ENCODE measurements at regions not wholly inside any gene's neighbourhood (a gene's known extent, or its start where the extent isn't known, plus 50 kb on each side); places are given as distances from the start of the nearest gene placed in this dataset.

DNA sequence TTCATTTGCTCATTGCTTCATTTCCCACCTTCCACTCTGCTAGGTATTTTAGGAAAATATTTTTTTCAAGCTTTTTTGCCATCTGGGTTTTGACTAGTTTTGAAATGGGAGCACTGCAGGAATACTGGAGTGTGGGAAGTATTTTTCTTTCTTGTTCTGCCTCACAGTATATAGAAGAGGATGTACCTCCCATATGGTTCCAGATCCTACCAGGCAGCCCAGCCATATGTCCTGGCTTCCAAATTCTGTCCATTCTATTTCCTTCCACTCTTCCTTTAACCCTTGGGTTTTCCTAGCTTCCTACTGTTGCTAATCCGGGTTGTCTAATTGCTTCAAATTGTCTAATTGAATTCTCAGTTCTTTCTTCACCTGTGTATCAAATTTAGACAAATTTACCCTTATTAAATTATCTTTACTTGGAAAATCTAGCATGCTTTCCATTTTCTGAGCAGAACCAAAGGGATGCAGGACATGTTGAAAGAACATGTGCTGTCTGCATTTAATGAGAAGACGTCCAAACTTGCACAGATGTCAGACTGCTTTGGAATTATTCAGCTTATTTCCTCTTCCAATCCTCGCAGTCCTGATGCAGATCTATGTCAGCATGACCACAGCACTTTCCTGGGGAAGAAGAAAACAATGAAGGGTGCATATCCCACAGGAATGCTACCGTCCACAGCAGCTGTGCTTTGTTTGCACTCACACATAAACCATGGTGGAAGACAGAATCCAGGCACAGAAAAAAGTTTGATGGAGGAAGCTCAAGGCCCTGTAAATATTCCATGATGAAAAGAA, 1273.9 kb upstream of the MAP3K7 start:
- WGBS, 3 donors = 22 to 26% (median 22%) methylated on average over 4 of the region's 4 CpGs
- Histone ChIP-seq H3K36me3 (ENCODE audit: insufficient read depth in 1 of 2, low read depth in 1 of 2) (no peaks in the 10 kb centered on the region), H3K27ac (no peak overlapping the region), H3K27me3 (ENCODE audit: insufficient read depth in 3 of 3, low read length in 2 of 3) (no peaks in the 10 kb centered on the region), H3K9me3 (no peaks in the 10 kb centered on the region), H3K4me1 (no peaks in the 10 kb centered on the region), H3K4me3 (no peak overlapping the region)
- ATAC-seq = no peak
- no peak for DNase-seq
- no peak for TF ChIP-seq CTCF (IDR thresholded peaks at IDR 0.05)
- intact Hi-C loops (cut with DNase I) = no loop called here

GRCh38 chr6:91852252-91852651, 1265.4 kb upstream of the MAP3K7 start:
- 50 to 64% (median 58%) methylated on average over 1 of the region's 1 CpG for WGBS, 3 donors
- Histone ChIP-seq H3K4me1 (no peaks in the 10 kb centered on the region), H3K9me3 (no peaks in the 10 kb centered on the region), H3K36me3 (ENCODE audit: insufficient read depth in 1 of 2, low read depth in 1 of 2) (no peaks in the 10 kb centered on the region), H3K27ac (no peak overlapping the region), H3K27me3 (ENCODE audit: insufficient read depth in 3 of 3, low read length in 2 of 3) (no peaks in the 10 kb centered on the region), H3K4me3 (no peak overlapping the region)
- no peak for TF ChIP-seq CTCF (IDR thresholded peaks at IDR 0.05)
- ATAC-seq (no peak), DNase-seq (no peak)
- intact Hi-C loops (cut with DNase I) = no loop called here

DNA sequence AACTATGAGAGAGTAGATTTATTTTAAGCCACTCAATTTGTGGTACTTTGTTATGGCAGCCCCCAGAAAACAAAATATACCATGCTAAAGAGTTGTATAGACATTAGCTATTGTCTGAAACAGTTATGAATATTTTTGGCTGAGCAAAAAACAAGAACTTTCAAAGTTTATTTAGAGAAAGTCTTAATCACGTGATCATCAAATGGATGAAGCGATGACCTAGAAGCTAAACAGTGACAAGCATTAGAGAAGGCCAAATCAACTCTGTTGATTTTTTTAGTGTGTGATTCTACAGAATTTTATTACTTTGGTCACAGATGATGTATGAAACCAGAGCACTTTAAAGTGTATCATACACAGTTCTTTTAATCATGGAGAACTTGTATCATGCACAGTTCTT, 1247.9 kb upstream of the MAP3K7 start:
- intact Hi-C loops (cut with DNase I) = no loop called here
- DNase-seq (no peak), ATAC-seq (no peak)
- no peak for TF ChIP-seq CTCF (IDR thresholded peaks at IDR 0.05)
- Histone ChIP-seq H3K36me3 (ENCODE audit: insufficient read depth in 1 of 2, low read depth in 1 of 2) (no peaks in the 10 kb centered on the region), H3K4me3 (no peak overlapping the region), H3K9me3 (no peaks in the 10 kb centered on the region), H3K27me3 (ENCODE audit: insufficient read depth in 3 of 3, low read length in 2 of 3) (no peaks in the 10 kb centered on the region), H3K27ac (no peak overlapping the region), H3K4me1 (no peaks in the 10 kb centered on the region)
- WGBS, 3 donors = 96 to 100% (median 96%) methylated on average over 2 of the region's 2 CpGs

- ATAC-seq (no peak), DNase-seq (no peak)
- Histone ChIP-seq H3K36me3 (ENCODE audit: insufficient read depth in 1 of 2, low read depth in 1 of 2) (no peaks in the 10 kb centered on the region), H3K4me3 (no peak overlapping the region), H3K4me1 (no peaks in the 10 kb centered on the region), H3K27me3 (ENCODE audit: insufficient read depth in 3 of 3, low read length in 2 of 3) (no peaks in the 10 kb centered on the region), H3K27ac (no peak overlapping the region), H3K9me3 (no peaks in the 10 kb centered on the region)
- intact Hi-C loops (cut with DNase I) = no loop called here
- no peak for TF ChIP-seq CTCF (IDR thresholded peaks at IDR 0.05)
- 92 to 94% (median 93%) methylated on average over 2 of the region's 2 CpGs for WGBS, 3 donors
These were observed 1240.3 kb upstream of the MAP3K7 start for GRCh38 chr6:91827151-91827550.

GRCh38 chr6:91826128-91826527, 1239.3 kb upstream of the MAP3K7 start:
- no peaks in the 10 kb centered on the region for H3K27me3 ChIP-seq (ENCODE audit: insufficient read depth in 3 of 3, low read length in 2 of 3)
- H3K36me3 ChIP-seq (ENCODE audit: insufficient read depth in 1 of 2, low read depth in 1 of 2) = no peaks in the 10 kb centered on the region
- no peak for TF ChIP-seq CTCF (IDR thresholded peaks at IDR 0.05)
- no peaks in the 10 kb centered on the region for H3K9me3 ChIP-seq
- 96 to 99% (median 98%) methylated on average over 2 of the region's 2 CpGs for WGBS, 3 donors
- DNase-seq = no peak
- H3K4me1 ChIP-seq = no peaks in the 10 kb centered on the region
- no peak overlapping the region for H3K4me3 ChIP-seq
- H3K27ac ChIP-seq = no peak overlapping the region
- no peak for ATAC-seq
- intact Hi-C loops (cut with DNase I) = no loop called here
